DND-41 (cell line): ENCODE measurements at regions not wholly inside any gene's neighbourhood (a gene's known extent, or its start where the extent isn't known, plus 50 kb on each side); places are given as distances from the start of the nearest gene placed in this dataset.

Experiments used
- CTCF ChIP-seq: IDR thresholded peaks from 2 replicates; pipeline ENCODE4 v1.5.1; 2012; ENCODE audit warnings: borderline replicate concordance, low read length, moderate library complexity, mild to moderate bottlenecking; ENCODE audit not compliant: poor library complexity, severe bottlenecking; ENCODE audit errors: extremely low read depth
- EZH2 ChIP-seq: IDR thresholded peaks from 3 replicates; pipeline ENCODE4 v1.6.1; 2012; ENCODE audit warnings: borderline replicate concordance, low read depth, mild to moderate bottlenecking, moderate library complexity, low read length, inconsistent platforms; ENCODE audit not compliant: severe bottlenecking

- TF ChIP-seq CTCF (no peak), EZH2 (no peak)
These were observed 126.3 kb downstream of the C5orf15 start for GRCh38 chr5:133841831-133842750.
